NK-92 treated with Interleukin-12 subunit alpha and Interleukin-12 subunit beta, amount 100 ng/mL, for 24 hours (cell line): ENCODE measurements at regions not wholly inside any gene's neighbourhood (a gene's known extent, or its start where the extent isn't known, plus 50 kb on each side); places are given as distances from the start of the nearest gene placed in this dataset.

Source experiments
- DNase-seq: peaks from one replicate; lab custom pipeline; 2025; lab: John Stamatoyannopoulos, UW

- no peak for DNase-seq
These were observed 207.7 kb upstream of the CTAGE1 start for GRCh38 chr18:22625406-22625805.

DNA sequence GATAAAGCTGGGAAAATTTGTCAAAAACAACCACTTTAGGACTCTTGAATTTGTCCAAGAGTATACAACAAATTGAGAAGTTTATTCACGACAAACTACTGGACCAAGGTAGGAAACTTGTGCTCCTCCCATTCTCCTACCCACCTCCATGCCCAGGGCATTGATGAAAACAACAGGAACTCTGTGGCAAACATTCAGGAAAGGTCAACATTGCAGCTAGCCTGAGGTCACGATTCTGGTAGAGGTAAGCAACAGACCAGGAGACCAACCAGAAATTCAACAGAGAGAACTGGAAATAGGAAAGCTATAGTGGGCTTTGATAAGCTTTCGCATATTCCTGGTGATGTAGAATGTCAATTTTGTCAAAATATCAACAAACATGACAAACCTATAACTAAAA lies 209.1 kb upstream of the CTAGE1 start:
- DNase-seq, result no peak

DNA sequence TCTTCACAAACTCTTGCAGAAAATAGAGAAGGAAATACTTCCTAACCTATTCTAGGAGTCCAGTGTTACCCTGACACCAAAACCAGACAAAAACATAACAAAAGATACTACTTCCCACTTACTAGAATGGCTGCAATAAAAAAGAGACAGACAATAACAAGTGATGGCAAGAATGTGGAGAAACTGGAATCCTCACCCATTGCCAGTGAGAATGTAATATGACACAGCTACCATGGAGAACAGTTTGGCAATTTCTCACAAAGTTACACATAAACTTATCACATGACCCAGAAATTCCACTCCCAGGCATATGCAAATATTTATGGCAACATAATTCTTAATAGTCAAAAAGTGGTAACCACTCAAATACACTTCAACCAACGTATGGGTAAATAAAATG lies 209.8 kb upstream of the CTAGE1 start:
- no peak for DNase-seq

- DNase-seq, result no peak
These were observed 211.2 kb upstream of the CTAGE1 start for GRCh38 chr18:22628795-22629510.

GRCh38 chr18:22630980-22631379 lies 213.3 kb upstream of the CTAGE1 start:
- no peak for DNase-seq

DNA sequence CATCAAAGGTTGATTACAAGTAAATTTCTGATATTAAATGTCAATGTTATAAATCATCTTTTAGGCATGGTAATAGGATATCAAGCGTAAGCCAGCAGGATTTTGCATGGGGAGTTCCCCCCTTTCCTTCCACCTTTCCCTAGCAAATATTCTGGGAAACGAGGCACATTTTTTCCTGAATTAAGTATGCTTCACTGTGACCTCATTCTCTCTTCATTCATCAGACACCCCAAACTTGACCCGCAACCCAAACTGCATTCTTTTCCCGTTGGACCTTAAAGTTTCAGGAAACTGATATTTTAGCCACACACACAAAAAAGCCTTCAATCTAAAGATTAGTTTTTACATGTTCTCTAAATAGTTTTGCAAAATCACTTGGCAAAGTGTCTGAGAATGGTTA lies 214.5 kb upstream of the CTAGE1 start:
- DNase-seq, result no peak

GRCh38 chr18:22634464-22634863 lies 216.7 kb upstream of the CTAGE1 start:
- DNase-seq, result no peak

DNA sequence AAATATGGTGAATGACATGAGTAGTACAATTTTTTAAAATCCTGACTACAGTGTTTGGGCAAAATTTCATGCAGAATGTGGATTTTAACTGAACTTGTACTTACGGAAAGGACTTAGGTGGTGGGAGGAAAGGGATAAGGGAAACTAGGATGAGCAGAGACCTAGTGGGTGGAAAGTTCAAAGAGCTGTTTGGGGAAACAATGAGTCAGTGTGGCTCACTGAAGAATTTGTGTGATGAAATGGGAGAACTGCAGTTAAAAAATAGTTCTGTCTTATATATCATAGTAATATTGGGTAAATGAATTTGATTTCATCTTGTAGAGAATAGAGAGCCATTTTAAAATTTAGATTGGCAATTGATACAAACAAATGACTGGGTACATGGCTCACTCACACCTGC lies 220.1 kb upstream of the CTAGE1 start:
- no peak for DNase-seq

GRCh38 chr18:22639026-22639463 lies 221.3 kb upstream of the CTAGE1 start:
- DNase-seq, result no peak

- DNase-seq, result no peak
These were observed 221.8 kb upstream of the CTAGE1 start for GRCh38 chr18:22639561-22639960.

GRCh38 chr18:22640281-22640842 lies 222.6 kb upstream of the CTAGE1 start:
- DNase-seq, result no peak

DNA sequence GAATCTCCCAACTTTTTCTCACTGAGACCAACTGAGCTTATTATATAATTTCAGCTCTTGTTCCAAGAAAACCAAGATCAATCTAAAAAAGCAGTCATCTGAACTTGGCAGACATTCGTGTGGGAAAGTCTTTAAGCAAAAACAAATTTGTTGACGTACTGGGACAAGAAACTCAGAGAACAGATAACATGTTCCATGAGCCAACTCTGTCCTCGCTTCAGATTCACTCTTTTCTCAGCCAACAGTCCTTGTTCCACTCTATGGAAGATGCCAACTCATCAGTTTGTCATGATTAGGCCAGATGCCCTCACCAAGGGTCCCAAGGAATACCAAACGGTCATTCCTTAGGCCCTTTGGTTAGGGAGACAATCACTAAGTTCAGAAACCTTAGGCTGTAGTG lies 224.2 kb upstream of the CTAGE1 start:
- DNase-seq, result no peak

DNA sequence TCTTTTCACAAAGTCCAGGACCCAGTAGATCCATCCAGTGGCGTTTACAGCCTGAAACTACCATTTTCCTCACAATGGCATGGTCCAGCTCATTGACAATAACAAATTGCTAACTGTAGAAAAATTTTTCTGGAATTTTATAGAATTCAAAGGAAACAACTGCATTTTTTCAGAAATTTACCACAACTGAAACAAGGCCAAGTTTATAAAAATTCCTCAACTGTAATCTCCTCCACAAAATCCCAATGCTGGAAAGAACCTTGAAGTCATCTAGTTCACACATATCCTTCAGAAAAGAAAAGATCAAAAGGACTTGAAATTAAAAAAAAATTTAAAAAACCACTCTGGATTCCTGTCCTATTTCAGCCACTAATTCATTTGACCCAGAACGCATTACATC lies 226.0 kb upstream of the CTAGE1 start:
- DNase-seq, result no peak

DNA sequence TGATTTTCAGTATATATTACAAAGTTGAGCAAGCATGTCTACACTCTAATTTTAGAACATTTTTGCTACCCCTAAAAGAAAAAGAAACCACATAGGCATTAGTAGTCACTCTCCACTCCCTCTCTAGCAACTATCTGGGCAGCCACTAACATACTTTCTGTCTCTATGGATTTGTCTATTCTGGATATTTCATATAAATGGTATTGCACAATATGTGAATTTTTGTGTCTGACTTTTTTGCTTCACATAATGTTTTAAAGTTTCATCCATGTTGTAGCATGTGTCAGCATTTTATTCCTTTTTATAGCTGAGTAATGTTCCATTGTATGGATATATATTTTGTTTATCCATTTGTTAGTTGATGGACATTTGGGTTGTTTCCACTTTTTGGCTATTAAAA lies 232.5 kb upstream of the CTAGE1 start:
- no peak for DNase-seq

DNA sequence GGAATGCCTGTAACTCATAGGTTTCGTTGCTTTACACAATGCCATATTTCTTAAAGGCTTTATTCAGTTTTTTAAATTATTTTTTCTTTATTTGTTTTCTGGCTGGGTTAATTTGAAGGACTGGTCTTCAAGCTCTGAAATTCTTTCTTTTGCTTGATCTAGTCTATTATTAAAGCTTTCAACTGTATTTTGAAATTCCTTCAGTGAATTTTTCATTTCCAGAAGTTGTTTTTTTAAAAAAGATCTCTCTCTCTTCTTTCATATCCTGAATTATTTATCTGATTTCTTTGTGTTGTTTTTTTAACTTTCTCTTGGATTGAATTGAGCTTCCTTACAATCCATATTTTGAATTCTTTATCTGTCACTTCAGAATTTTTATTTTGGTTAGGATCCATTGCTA lies 239.9 kb upstream of the CTAGE1 start:
- DNase-seq, result no peak

GRCh38 chr18:22658318-22658717 lies 240.6 kb upstream of the CTAGE1 start:
- no peak for DNase-seq

DNA sequence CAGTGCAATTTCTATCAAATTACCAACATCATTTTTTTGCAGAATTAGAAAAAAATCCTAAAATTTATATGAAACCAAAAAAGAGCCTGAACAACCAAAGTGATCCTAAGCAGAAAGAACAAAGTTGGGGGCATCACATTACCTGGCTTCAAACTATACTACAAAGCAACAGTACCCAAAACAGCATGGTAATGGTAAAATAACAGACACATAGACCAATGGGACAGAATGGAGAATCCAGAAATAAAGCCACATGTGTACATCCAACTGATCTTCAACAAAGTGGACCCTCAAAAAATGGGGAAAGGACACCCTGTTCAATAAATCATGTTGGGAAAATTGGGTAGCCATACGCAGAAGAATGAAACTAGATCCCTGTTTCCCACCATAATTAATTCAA lies 245.7 kb upstream of the CTAGE1 start:
- no peak for DNase-seq

DNA sequence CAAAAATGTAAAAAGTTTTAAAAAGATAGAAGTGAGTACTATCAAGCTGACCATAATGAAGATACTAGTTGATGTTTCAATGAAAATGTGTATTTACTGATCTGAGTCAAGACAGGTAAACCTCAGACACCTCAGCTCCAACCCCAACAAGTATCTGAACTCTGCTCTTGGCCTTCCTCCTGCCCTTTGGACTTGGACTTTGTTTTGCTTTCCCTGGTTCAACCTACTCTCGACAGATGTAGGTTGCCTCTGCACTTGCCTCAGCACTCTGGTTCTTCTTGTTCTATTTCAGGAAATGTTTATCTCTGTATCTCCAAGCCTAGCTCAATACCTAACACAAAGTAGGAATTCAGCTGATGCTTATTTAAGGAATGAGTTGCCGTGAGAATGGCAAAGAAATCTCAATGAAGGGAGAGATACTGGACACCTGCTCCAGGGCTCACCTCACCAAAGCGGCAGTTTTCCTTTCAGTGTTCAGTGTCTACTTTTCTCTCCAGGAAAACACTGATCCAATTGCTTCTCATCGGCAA lies 248.8 kb upstream of the CTAGE1 start:
- no peak for DNase-seq

GRCh38 chr18:22667156-22667555 lies 249.4 kb upstream of the CTAGE1 start:
- no peak for DNase-seq

DNA sequence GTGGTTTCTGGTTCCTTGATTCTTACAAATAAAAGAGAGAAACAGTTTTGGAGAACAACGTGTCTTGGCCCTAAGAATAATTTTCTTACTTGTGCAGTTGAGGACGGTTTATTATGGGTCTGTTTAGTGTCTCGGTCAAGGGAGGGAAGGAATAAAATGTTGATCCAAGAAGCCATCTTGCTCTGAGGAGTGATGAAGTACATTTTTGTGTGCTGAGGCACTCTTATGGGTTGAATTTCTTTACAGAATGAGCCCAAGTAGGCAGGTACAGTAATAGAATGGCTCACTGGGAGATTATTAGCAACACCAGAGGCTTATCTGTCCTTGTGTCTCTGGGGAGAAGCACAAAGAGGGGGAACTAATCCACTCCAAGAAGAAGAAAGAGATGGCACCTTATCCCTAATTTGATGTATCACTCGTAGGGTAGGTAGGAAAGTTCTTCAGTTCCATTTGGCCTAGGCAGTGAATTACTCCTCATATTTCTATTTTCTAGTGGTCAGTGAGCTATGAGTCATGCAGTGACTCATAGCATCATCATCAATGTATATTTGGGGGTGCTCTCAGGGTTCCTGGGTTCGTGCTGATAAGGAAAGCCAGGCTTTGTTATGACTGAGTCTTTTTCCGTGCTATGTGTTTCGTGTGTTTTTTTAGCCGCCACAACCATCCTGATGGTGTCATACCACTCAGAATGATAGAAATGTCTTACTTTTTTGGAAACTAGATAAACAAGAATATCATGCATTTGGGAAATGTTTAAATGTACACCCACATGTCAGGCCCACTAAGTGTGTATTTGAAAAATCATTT lies 250.1 kb upstream of the CTAGE1 start:
- DNase-seq, result no peak

DNA sequence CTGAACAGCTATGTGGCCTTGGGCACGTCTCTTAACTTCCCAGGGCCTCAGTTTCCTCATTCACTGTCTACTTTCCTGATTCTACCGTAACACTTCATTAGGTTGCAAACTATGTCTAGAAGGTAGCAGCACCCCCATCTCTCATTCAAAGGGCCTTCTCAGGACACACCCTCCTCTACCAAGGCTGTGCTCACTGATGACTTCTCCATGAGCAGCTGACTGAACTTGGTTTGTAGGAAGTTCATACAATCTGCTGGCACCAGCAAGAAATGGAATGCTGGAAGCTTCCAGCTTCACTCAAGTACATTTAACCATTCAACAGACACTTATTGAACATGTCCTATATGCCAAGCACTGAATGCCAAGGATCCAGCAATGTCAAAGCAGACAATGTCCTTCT lies 250.8 kb upstream of the CTAGE1 start:
- no peak for DNase-seq

DNA sequence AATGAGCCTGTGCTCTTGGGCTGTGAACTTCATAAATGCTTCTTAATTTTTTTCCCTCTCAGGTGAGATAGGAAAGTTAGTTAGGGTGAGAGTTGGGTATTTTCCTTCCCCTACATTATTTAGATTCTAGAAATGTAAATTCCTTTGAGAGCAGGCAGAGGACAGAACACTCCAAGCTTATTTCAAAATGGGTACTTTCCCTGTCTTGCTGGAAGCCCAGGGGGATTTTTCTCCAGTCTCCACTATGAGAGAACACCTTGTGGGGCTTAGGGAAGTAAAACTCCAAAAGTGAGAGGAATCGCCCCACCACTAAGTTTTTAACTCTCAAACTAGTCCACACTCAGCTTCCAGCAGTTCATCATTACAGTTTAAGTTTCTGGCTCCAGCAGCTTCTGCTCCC lies 253.2 kb upstream of the CTAGE1 start:
- no peak for DNase-seq
